Activated T-cell treated with anti-CD3 and anti-CD28 coated beads for 48 hours (primary cell): ENCODE measurements at regions not wholly inside any gene's neighbourhood (a gene's known extent, or its start where the extent isn't known, plus 50 kb on each side); places are given as distances from the start of the nearest gene placed in this dataset.
A peak's percentile ranks its signal among the peaks of the same experiment; 100 is the strongest.
"Not testable (repeated sequence)": the region's sequence is repeated elsewhere in the genome, so short reads cannot be mapped to it uniquely, and the experiment has no call there.

Experiments used
- DNase-seq: peaks from one replicate; pipeline ENCODE4 v3.0.0-alpha.2; 2020; ENCODE audit warnings: low read depth

DNA sequence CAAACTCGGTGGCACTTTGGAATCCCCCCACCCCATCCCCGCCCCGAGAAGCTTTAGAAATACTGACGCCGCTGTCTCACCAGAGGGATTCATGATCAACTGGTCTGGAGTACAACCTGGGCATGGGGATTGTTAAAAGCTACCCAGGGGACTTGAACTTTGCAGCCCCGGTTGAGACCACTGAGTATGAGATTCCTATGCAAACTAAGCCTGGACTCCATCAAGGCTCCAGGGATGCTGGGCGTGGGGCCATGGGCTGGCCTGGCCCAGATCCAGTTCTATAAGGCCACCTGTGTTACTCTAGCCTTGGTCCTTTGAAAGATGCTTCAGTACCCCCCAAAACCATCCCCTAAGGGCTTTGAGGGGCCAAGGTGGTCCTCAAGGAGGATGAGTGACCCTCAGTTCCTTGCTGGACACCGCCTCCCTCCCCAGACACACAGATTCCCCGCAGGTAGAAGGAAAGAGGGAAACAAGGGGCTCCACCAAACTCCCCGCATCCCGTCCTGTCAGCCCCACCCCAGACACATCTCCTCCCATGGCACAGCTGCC is 68.5 kb downstream of the MRPL36 start:
- no peak for DNase-seq

DNA sequence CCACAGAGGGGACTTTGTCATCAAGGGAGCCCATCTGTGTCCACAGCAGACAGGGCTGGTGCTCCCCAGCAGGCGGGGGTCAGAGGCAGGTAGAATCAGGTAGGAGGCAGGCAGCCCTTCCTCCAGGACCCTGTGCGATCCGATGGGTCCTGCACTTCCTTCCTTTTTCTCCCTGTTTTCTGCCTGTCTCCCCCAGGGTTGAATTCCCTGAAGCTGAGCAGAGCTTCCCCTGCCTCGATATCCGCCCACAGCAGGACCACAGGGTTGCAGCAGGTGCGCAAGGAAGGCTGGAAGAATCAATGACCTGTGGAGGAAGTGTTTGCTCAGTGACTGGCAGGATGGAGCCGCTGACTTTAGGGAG is 69.2 kb downstream of the MRPL36 start:
- no peak for DNase-seq

DNA sequence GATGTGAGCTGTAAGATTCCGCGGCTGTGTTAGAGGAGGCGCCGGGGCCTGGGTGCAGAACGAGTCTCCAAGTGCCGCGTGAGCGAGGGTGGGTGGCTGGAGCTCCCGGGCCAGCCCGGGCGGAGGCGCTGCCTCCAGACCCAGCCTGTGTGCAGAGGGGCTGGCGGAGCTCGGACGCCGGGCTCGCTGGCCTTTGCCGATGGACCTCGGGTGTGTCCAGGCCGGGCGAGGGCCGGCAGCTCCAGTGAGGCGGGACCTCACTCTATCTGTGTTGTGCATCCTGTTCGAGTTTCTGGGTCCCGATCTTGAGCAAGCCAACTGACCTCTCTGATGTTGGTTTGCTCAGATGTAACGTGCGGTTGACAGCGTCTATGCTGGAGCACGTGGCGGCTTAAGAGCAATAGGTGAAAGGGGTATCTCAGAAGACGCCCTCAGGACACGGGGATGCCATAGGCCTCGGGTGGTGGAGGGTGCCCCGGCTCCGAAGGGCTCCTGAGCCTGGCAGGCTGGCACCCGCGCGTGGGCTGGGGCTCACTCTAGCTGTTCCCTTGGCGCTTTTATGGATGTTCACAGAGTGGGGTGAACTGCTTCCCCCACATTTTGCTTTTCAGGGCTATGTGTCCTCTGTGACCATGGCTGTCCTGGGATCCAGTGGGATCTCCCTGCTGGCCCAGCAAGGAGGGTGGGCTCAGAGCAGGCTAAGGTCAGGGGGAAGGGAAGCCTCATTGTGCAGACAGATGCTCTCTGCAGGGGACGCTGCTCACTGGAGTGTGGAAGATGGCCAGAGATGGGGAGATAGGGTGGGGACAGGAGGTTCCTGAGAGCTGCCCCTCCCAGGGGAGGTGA is 69.8 kb downstream of the MRPL36 start:
- DNase-seq: no peak

DNA sequence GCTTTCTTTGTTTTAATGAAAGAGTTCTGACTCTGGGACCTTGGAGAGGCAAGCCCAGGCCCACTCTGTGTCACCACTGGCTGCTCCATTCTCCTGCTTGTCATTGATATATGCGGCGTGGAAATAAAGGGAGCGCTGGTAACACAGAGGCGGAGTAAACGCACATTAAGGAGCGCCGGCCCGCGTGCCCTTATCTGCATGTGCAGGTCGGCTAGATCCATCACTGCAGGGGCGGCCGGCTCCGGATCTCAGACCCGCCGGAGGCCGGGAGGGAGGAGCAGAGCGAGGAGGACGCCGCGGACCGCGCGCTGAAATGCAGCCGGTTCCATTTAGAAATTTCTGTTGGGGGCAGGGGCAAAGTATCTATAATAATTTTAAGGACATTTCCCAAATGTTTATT is 70.8 kb downstream of the MRPL36 start:
- DNase-seq: no peak

DNA sequence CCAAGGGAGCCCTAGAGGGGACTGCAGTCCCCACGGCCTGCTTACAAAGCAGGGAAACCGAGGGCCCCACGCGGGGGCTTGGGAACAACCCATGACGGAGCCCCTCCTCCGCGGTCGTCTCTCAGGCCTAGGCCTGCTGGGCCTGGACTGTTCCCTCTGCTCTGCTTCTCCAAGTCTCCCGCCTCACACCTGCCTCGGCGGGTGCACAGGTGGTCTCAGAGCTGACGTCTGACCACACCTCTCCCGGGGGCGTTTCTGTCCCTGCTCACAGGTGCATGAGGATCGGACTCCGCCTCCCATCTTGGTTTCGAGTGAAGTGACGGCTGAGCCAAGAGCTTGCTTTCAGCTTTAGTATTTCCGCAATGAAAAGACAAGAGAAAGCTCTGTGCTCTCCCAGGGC is 72.1 kb downstream of the MRPL36 start:
- no peak for DNase-seq

DNA sequence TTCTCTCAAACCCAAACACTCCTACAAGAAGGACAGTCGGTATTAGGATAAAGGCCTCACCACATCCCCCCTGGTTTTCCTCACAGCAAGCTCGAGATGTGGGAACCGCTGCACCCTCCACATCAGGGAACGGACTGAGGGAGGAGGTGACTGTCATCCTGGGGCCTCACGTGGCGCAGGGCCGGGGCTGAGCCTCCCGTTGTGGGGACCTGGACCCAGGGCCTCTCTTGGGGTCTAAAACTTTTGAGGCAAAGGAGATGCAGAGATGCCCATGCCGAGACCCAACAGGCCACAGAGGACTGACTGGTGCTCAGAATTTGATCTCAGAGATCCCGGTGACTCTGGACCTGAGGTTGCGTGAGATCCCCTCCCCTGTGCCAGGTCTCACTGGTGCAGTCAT is 72.7 kb downstream of the MRPL36 start:
- DNase-seq: no peak

DNA sequence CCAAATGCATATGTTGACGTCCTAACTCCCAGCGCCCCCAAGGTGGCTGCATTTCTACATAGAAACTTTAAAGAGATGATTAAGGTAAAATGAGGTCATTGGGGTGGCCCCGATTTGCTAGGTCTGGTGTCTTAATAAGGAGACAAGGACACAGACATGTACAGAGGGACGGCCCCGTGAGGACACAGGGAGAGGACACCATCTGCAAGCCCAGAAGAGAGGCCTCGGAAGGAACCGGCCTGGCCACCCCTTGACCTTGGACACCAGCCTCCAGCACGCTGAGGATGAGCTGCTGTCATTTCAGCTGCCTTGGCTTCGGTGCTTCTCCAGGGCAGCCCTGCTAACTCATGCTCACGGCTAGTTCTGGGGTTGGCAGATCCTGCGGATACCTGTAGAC is 73.2 kb downstream of the MRPL36 start:
- no peak for DNase-seq

DNA sequence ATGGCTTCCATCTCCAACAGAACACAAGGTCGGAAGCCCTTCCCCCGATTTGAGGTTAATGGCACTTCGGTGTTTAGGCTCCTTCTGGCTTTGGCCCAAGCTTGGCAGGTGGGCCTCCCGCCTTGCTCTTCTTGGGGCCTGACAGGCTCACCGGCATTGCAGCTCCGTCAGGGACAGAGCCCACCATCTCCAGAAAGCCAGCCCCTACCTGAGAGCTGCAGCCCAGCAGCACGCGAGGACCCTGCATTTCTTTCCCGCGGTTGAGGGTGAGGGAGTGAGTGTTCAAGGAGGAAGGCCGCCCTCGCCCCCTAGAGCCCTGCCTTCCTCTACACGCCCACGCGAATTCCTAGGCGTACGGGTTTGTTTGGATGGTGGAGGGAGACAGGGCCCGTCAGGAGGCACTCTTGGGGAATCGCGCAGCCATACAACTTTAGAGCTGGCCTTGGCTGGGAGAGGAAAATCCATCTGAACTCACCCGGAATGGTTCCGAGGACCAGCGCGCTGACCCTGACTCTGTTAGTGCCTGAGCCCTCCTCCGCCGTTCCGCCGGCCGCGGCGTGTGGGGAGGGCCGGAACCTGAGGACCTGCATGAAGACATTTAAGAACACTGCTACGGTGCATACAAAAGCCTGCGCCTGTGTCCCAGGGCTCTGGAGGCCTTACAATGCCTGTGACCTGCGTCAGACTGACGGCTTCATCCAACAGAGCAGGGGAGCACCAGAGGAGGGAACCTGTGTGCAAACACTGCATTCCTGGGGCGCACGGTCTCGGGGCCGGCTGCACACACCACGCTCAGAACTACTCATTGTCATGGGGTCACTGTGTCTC is 73.8 kb downstream of the MRPL36 start:
- DNase-seq: no peak

DNA sequence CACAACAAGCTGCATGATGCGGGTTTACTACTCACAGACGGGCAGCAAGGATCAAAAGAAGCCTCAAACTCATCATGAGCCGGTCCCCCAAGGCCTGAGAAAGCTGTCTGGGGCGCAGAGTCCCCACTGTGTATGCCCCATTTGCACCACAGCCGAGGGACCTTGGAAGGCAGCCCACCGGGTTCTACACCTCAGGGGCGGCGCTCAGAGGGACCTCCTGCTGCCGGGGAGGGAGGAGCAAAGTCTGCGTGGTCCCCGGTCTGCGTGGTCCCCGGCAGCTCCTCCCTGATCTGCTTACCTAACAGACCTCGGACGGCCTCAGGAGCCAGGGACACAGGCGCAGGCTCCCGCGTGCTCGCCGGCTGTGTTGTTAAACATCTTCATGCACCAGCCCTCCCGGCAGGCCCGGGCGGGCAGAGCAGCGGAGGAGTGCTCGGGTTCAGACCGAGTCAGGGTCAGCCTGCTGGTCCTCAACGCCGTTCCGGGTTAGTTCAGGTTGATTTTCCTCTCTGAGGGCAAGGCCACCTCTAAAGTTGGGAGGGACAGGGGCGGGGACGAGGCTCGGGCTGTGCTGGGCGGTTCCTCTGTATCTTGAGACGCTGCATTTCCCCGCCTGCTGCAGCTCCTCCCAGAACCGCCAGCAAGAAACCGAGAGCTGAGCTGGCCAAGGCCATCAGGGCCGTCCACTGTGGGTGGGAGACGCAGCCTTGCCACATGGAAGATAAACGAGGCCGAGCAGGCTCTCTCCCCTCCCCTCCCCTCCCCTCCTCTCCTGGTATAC is 74.6 kb downstream of the MRPL36 start:
- DNase-seq: peak; percentile 11

DNA sequence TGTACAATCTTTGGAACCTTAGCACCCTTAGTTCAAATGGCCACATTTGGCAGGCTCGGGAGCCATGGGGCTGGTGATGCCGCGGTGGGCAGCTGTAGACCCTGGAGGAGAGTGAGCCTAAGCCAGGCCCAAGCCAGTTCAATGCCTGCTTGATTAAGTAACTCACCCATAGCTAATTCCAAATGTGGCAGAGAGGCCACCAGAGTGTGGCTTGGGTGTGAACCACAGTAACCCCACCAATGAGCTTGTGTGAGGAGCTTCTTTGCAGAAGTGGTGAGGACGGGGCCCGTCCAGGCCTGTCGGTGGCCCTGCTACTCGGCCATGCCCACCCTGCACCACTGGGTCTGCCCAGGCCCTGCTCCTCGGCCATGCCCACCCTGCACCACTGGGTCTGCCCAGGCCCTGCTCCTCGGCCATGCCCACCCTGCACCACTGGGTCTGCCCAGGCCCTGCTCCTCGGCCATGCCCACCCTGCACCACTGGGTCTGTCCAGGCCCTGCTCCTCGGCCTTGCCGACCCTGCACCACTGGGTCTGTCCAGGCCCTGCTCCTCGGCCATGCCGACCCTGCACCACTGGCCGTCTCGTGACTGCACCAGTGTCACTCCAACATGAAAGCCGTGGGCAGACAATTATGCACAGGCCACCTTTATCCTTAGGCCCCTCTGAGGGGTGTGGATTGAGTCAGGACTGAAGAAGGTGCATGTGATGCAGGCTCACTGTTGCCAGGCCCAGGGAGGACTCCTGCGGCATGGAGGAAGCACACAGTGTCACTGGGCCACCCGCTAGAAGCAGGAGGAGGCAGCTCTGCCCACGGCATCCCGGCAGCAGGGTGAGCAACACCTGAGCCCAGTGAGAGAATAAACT is 75.4 kb downstream of the MRPL36 start:
- no peak for DNase-seq

DNA sequence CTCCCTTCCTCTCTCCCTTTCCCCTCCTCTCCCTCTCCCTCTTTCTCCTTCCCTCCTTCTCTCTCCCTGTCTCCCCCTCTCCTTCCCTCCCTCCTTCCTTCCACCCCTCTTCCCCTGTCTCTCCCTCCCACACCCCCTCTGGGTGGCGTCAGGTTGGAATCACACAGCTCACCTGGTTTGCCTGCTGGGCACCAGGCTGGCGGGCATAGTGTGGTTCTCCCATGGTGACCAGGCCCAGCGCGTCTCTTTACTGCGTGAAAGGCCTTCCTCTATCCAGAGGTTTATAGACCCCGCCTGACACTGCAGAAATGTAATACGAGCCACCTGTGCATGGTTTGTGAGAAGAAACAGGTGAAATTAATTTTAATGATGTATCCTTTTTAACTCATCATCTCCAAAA is 76.2 kb downstream of the MRPL36 start:
- no peak for DNase-seq

DNA sequence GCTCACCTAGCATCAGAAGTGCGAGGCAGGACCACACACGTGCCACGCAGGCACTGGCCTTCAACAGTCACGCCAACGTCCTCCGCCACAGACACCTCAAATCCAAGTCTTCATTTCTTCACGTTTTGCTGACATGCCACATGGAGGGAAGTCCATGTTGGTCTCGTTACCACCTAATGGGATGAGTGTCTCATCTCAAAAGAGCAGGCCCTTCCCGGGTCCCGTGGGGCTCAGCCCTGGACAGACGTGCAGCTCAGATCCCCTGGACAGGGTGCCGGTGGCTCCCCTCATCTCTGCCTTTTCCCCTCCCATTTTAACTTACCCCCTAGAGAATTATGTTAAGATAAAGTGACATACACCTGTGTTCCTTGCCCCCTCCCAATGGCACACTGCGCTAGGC is 76.8 kb downstream of the MRPL36 start:
- no peak for DNase-seq

DNA sequence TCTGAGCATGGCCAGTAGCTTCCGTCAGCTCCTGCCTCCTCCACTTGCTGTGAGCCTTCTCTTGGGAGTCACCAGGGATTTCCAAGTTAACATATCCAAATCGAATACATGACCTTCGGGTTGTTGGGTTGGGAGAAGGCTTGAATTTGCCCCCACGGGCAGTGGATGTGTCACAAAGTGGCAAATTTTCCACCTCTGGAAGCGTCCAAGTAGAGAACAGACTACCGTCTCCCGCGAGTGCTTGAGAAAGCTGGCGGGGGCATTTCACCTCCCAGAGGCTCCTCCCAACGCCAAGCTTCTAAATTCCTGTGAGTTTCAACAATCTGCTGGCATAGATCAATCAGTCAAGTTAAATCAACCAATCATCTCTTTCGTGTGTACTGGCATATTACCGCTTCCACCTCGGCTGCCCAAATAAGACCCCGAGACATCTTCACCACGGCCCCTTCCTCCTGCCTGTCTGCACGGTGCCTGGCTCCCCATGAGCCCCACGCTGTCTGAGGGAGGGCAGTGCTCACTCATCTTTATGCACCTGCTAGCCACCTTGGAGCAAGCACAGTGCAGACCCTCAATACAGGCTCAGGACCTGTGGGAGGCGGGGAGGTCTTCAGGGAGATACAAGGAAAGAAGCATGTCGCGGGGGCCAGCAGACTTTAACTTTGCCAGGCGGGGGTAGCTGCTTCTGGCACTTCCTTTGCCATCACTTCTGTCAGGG is 79.1 kb downstream of the MRPL36 start:
- no peak for DNase-seq

DNA sequence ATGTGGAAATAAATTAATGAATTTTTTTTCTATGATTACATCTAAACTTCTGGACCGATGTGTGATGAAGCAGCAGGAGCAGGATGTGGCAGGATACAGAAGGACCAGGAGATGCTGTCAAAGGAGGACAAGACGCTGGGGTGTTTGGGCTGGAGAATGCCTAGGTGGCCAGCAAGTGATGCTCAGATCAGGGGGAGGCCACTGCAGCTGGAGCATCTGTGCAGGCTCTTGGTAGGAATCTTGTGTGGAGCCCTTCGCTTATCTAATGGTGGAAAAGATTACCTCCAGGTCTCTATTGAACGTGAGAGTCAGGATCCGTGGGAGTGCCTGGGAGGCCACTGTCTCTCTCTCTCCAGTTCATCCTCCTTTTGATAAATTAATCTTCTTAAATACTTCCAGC is 79.8 kb downstream of the MRPL36 start:
- DNase-seq: no peak

DNA sequence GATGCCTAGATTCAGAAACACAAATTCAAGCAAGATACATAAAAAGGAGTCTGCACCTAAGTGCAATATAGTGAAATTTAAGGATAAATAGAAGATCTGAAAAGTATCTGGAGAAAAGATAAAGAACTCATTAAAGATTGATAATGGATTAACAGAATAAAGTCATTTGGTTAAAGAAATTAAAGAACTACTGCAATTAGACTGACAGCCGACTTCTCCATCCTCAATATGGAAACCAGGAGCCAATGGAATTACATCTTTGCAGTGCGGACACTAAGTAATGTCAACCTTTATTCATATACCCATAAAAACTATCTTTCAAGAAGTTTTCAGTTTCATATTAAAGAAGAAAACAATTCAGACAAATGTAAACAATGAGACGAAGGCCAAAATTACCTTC is 81.0 kb downstream of the MRPL36 start:
- DNase-seq: no peak

DNA sequence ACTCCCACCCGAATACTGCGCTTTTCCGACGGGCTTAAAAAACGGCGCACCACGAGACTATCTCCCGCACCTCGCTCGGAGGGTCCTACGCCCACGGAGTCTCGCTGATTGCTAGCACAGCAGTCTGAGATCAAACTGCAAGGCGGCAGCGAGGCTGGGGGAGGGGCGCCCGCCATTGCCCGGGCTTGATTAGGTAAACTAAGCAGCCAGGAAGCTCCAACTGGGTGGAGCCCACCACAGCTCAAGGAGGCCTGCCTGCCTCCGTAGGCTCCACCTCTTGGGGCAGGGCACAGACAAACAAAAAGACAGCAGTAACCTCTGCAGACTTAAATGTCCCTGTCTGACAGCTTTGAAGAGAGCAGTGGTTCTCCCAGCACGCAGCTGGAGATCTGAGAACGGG is 89.5 kb downstream of the MRPL36 start:
- DNase-seq: not testable (repeated sequence)

DNA sequence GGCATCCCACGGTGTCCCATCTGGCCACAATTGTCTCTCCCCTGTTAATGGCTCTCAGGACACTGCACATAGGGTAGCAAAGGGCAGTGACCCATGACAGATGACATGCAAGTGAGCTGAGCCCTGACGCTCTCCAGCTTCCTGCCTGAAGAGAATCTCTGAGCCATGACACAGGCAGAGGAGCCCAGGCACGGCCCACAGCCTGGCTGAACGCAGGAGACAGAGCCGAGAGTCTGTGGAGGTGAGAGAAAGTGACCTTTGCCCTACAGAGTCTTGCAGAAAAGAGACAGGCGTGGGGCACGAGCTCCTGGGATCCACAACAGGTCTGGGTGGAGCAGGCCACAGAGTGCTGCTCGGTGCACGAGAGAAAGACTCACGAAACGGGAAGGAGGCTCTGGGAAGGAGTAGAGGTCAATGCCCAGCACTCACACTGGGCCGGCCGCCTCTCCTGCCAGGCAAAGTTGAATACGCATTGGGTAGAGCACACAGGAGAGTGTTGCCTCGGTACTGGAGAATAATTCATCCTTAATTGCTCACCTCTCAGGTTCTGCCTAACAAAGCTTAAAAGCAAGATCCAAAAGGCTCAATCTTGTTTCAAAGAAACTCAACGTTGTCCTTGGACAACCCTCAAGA is 90.3 kb downstream of the MRPL36 start:
- no peak for DNase-seq

DNA sequence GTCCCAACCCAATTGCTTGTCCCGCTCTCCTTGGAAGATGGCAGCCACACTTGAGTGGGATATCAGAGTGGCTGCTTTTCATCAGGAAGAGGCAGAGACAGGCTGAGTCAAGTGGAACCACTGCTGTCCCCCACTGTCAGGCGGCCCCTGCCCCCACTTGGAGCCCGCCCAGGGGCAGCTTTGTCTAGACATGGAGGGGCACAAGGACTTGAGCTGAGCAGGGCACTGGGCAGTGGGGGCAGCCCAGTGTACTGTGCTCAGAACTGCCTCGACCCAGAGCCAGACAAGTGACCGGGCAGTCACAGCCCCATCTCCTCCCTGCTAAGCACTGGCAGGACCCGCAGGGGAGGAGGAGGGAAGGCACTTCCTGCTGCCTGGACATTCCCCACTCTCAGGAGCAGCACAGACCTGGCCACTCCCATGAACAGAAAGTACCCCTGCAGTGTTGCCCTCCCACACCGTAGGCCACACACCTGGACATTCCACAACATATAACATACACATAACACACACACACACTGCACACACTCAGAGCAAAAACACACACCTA is 91.0 kb downstream of the MRPL36 start:
- DNase-seq: no peak

DNA sequence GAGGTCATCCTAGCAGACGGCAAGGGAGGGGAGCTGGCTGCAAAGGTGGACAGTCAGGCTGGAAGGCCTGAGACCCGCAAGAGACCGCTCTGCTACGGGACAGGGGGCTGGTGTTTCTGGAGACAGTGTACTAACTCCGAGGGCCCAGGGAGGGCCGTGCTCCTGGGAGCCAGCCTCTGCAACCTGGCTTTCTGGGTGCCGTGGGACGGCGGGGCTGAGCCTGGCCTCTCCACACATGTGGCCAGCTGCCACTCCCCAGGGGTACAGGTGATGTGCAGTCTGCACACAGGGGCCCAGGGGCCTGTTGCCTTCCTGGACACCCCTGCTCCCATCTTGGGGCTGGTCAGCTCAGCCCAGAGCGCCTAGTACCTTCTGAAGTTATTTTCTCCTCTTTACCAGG is 92.2 kb downstream of the MRPL36 start:
- no peak for DNase-seq

DNA sequence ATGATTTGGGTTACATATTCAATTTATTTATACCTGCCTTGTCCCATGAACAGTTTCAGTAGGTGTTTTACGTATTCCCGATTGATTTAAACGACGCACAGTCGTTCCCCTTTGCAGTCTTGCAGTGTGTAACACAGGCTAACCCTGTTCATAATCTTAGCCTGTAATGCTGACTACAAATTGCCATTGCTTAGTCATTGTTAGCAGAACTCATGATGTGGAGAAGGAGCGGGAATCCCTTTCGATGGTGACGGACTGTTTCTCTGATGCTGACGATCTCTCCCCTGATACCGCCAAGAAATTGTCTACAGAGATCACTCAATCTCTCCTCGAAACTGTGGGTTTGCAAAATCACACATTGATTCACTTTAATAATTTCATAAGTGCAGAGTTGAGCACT is 93.2 kb downstream of the MRPL36 start:
- DNase-seq: no peak
